Right atrium auricular region (tissue), 2 donors: ENCODE measurements at regions not wholly inside any gene's neighbourhood (a gene's known extent, or its start where the extent isn't known, plus 50 kb on each side); places are given as distances from the start of the nearest gene placed in this dataset.

Experiments used
- DNase-seq: peaks from one replicate; pipeline ENCODE4 v3.0.0-alpha.2; 2019; ENCODE audit warnings: low spot score
- H3K27ac ChIP-seq, 2 donors: fragments of 200-600 bp; sonication (generic); 1 replicate in 1 of 2; 2 replicates in 1 of 2; pipeline ENCODE4 v1.5.1; 2016 to 2019
- H3K27me3 ChIP-seq, 2 donors: fragments of 200-600 bp; sonication (generic); one replicate each; pipeline versions ENCODE4 v1.5.1 to v1.6.0; 2017 to 2019
- H3K36me3 ChIP-seq: fragments of 200-600 bp; sonication (generic); one replicate; pipeline ENCODE4 v1.5.1; 2016
- H3K4me1 ChIP-seq, 2 donors: fragments of 200-600 bp; sonication (generic); one replicate each; pipeline versions ENCODE4 v1.5.1 to v1.6.0; 2017 to 2019
- H3K4me3 ChIP-seq, 2 donors: fragments of 200-600 bp; sonication (generic); 1 replicate in 1 of 2; 2 replicates in 1 of 2; pipeline ENCODE4 v1.5.1; 2017 to 2019; ENCODE audit warnings: mild to moderate bottlenecking in 1 of 2, moderate library complexity in 1 of 2
- H3K9me3 ChIP-seq, 2 donors: fragments of 200-600 bp; sonication (generic); one replicate each; pipeline ENCODE4 v1.5.1; 2019
- CTCF ChIP-seq, 2 donors: fragments of 200-600 bp; sonication (generic); IDR thresholded peaks; one replicate each; pipeline ENCODE4 v1.5.1; 2019; ENCODE audit warnings: antibody characterized with exemption in 2 of 2

DNA sequence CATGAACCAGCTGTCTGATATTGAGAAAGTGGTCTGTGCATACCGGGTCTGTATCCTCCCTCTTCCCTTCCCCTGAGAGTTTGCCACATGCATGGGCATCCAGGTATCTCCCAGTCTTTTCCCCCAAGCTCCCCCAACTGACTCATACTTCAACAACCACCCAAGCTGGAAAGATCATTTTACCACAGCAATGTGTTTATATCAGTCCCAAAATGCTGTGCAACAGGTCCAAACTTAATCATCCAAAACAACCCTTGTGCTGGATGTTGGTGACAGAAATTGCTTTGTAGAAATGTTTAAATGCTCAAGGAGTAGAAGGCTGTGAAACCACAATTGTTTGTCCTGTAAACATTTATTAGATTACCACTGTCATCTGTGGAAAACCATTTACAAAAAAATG, 286.8 kb upstream of the KLF3 start:
- no peak overlapping the region for H3K27ac ChIP-seq
- peaks cover 0 to 6% of the 10 kb centered on the region in 2 donors for H3K4me1 ChIP-seq
- no peaks in the 10 kb centered on the region for H3K36me3 ChIP-seq
- H3K27me3 ChIP-seq, result no peaks in the 10 kb centered on the region
- H3K4me3 ChIP-seq, result no peak overlapping the region
- no peak for DNase-seq
- H3K9me3 ChIP-seq, result peaks cover 0 to 5% of the 10 kb centered on the region in 2 donors
- TF ChIP-seq CTCF (IDR thresholded peaks at IDR 0.05), result no peak

DNA sequence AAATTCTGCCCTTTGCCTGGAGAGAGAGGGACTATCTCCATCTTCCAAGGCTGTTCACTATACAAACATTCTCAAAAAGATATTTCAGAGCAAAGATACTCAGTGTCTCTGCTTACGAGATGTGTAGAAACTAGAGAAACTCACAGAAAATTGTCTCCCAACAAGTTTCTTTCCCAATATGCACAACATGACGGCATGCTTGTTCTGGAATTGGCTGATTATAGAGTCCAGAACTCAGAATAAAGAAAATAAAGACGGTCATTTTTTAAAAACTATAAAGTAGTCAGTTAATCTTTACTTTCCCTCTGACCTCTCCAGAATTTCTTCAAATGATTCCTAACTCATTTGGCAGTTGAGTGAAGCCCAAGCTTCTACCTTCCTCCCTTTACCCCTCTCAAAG, 285.5 kb upstream of the KLF3 start:
- H3K27me3 ChIP-seq, result no peaks in the 10 kb centered on the region
- H3K4me3 ChIP-seq, result no peak overlapping the region
- no peak for DNase-seq
- no peaks in the 10 kb centered on the region for H3K36me3 ChIP-seq
- no peak overlapping the region for H3K27ac ChIP-seq
- H3K9me3 ChIP-seq, result no peaks in the 10 kb centered on the region
- H3K4me1 ChIP-seq, result no peaks in the 10 kb centered on the region
- no peak for TF ChIP-seq CTCF (IDR thresholded peaks at IDR 0.05)

DNA sequence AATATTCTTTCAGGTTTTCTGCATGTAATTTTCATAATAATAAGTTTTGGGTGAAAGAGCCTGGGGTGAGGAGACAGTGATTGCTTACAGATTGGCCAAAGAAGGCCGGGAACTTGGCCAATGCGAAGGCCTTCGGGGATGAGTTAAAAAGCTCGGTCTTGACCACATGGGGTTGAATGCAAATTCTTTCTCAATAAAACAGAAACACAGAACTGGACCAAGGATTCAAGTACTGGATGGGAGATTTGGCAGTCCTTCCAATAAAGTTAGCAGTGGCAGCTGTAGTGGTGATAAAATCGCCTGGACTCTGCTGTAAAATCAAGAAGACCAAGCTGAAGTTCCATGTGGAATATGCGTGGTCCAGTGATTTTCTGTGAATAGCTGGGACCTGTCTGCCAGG, 282.2 kb upstream of the KLF3 start:
- peaks cover 0 to 16% of the 10 kb centered on the region in 2 donors for H3K4me1 ChIP-seq
- H3K27me3 ChIP-seq, result no peaks in the 10 kb centered on the region
- H3K27ac ChIP-seq, result peak overlapping the region in 1 of 2 donors; percentile 22
- no peak overlapping the region for H3K4me3 ChIP-seq
- no peak for DNase-seq
- H3K9me3 ChIP-seq, result no peaks in the 10 kb centered on the region
- H3K36me3 ChIP-seq, result no peaks in the 10 kb centered on the region
- TF ChIP-seq CTCF (IDR thresholded peaks at IDR 0.05), result no peak

- DNase-seq, result no peak
These were observed 281.5 kb upstream of the KLF3 start for GRCh38 chr4:38382520-38382919.

GRCh38 chr4:38383646-38384121, 280.3 kb upstream of the KLF3 start:
- DNase-seq, result no peak
- no peak overlapping the region for H3K4me3 ChIP-seq
- peaks cover 0 to 26% of the 10 kb centered on the region in 2 donors for H3K4me1 ChIP-seq
- H3K9me3 ChIP-seq, result no peaks in the 10 kb centered on the region
- TF ChIP-seq CTCF (IDR thresholded peaks at IDR 0.05), result no peak
- H3K27ac ChIP-seq, result no peak overlapping the region
- H3K36me3 ChIP-seq, result no peaks in the 10 kb centered on the region
- no peaks in the 10 kb centered on the region for H3K27me3 ChIP-seq

More at GRCh38 chr4:38382520-38382919, 281.5 kb upstream of the KLF3 start:
- no peak overlapping the region for H3K4me3 ChIP-seq
- no peak for TF ChIP-seq CTCF (IDR thresholded peaks at IDR 0.05)
- peaks cover 0 to 22% of the 10 kb centered on the region in 2 donors for H3K4me1 ChIP-seq
- H3K9me3 ChIP-seq, result no peaks in the 10 kb centered on the region
- H3K36me3 ChIP-seq, result no peaks in the 10 kb centered on the region
- H3K27me3 ChIP-seq, result no peaks in the 10 kb centered on the region
- H3K27ac ChIP-seq, result peak overlapping the region in 1 of 2 donors; percentile 22
